B cell (primary cell): ENCODE measurements at regions not wholly inside any gene's neighbourhood (a gene's known extent, or its start where the extent isn't known, plus 50 kb on each side); places are given as distances from the start of the nearest gene placed in this dataset.

Experiments used
- CTCF ChIP-seq: fragments of 200-600 bp; IDR thresholded peaks from one replicate; pipeline ENCODE4 v1.8.0; 2022; ENCODE audit warnings: antibody characterized with exemption, mild to moderate bottlenecking
- EZH2 ChIP-seq: IDR thresholded peaks from 2 replicates; pipeline ENCODE4 v1.6.1; 2012; ENCODE audit warnings: borderline replicate concordance, low read depth, mild to moderate bottlenecking, moderate library complexity, low read length; ENCODE audit not compliant: insufficient read depth, poor library complexity, severe bottlenecking

GRCh38 chr5:56307714-56308333, 74.7 kb upstream of the ANKRD55 start:
- no peak for TF ChIP-seq CTCF
- TF ChIP-seq EZH2 = no peak
